Tibial nerve (tissue), 4 donors: ENCODE measurements at regions not wholly inside any gene's neighbourhood (a gene's known extent, or its start where the extent isn't known, plus 50 kb on each side); places are given as distances from the start of the nearest gene placed in this dataset.

Experiments used
- DNase-seq, 2 donors: peaks; one replicate each; pipeline ENCODE4 v3.0.0-alpha.2; 2019; ENCODE audit warnings: low spot score in 2 of 2
- H3K27ac ChIP-seq, 4 donors: fragments of 200-600 bp; sonication (generic) in 3 of 4; one replicate each; pipeline ENCODE4 v1.5.1; 2017 to 2019; ENCODE audit warnings: mild to moderate bottlenecking in 1 of 4
- H3K27me3 ChIP-seq, 2 donors: fragments of 200-600 bp; sonication (generic) in 1 of 2; one replicate each; pipeline versions ENCODE4 v1.5.1 to v1.6.0; 2017 to 2019
- H3K36me3 ChIP-seq, 3 donors: fragments of 200-600 bp; sonication (generic); one replicate each; pipeline ENCODE4 v1.5.1; 2018 to 2019
- H3K4me1 ChIP-seq, 4 donors: fragments of 200-600 bp; sonication (generic) in 3 of 4; one replicate each; pipeline ENCODE4 v1.5.1; 2017 to 2019
- H3K4me3 ChIP-seq, 4 donors: fragments of 200-600 bp; sonication (generic) in 3 of 4; one replicate each; pipeline ENCODE4 v1.5.1; 2017 to 2019; ENCODE audit warnings: mild to moderate bottlenecking in 1 of 4, moderate library complexity in 1 of 4
- H3K9me3 ChIP-seq, 4 donors: fragments of 200-600 bp; sonication (generic) in 3 of 4; one replicate each; pipeline ENCODE4 v1.5.1; 2017 to 2019
- EP300 ChIP-seq, 2 donors: sonication (generic); formaldehyde crosslinking; IDR thresholded peaks; one replicate each; pipeline ENCODE4 v1.6.1; 2017; ENCODE audit warnings: antibody characterized with exemption in 2 of 2, mild to moderate bottlenecking in 1 of 2
- POLR2A ChIP-seq, 2 donors: fragments of 450-650 bp; IDR thresholded peaks; one replicate each; pipeline ENCODE4 v1.6.1; 2017; ENCODE audit warnings: antibody characterized with exemption in 2 of 2, mild to moderate bottlenecking in 2 of 2, moderate library complexity in 2 of 2
- WGBS, 2 donors: methylation state at CpG; one replicate each; pipeline ENCODE4 v1.1.5; 2018; 5-methylcytosine and 5-hydroxymethylcytosine counted together
- TF ChIP-seq, protein P1 (sequence below), 5 experiments: fragments of 200-600 bp in 3 of 5; fragments of 450-650 bp in 2 of 5; sonication (generic) in 3 of 5; IDR thresholded peaks; one replicate each; pipeline ENCODE4 v1.5.1; 2016 to 2019; ENCODE audit warnings: antibody characterized with exemption in 5 of 5, mild to moderate bottlenecking in 3 of 5, moderate library complexity in 2 of 5

DNA sequence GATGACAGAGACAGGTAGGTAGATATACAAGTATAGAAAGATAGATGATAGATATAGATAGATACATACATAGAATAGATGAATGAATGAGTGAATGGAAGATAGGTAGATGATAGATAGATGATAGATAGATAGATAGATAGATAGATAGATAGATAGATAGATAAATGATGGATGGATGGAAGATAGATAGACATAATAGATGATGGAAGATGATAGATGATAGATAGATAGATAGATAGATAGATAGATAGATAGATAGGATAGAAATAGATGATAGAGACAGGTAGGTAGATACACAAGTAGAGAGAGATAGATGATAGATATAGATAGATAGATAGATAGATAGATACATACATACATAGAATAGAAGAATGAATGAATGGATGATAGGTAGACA is 510.1 kb upstream of the AUTS2 start:
- Histone ChIP-seq H3K4me3 (no peak overlapping the region), H3K4me1 (no peaks in the 10 kb centered on the region), H3K27ac (no peak overlapping the region), H3K36me3 (no peaks in the 10 kb centered on the region), H3K9me3 (peaks cover 0 to 4% (median 0%) of the 10 kb centered on the region in 4 donors), H3K27me3 (no peaks in the 10 kb centered on the region)
- DNase-seq, result no peak
- TF ChIP-seq POLR2A (IDR thresholded peaks at IDR 0.05) (no peak), EP300 (IDR thresholded peaks at IDR 0.05) (no peak)
- TF ChIP-seq, protein P1, sequence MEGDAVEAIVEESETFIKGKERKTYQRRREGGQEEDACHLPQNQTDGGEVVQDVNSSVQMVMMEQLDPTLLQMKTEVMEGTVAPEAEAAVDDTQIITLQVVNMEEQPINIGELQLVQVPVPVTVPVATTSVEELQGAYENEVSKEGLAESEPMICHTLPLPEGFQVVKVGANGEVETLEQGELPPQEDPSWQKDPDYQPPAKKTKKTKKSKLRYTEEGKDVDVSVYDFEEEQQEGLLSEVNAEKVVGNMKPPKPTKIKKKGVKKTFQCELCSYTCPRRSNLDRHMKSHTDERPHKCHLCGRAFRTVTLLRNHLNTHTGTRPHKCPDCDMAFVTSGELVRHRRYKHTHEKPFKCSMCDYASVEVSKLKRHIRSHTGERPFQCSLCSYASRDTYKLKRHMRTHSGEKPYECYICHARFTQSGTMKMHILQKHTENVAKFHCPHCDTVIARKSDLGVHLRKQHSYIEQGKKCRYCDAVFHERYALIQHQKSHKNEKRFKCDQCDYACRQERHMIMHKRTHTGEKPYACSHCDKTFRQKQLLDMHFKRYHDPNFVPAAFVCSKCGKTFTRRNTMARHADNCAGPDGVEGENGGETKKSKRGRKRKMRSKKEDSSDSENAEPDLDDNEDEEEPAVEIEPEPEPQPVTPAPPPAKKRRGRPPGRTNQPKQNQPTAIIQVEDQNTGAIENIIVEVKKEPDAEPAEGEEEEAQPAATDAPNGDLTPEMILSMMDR (IDR thresholded peaks at IDR 0.05), result no peak

DNA sequence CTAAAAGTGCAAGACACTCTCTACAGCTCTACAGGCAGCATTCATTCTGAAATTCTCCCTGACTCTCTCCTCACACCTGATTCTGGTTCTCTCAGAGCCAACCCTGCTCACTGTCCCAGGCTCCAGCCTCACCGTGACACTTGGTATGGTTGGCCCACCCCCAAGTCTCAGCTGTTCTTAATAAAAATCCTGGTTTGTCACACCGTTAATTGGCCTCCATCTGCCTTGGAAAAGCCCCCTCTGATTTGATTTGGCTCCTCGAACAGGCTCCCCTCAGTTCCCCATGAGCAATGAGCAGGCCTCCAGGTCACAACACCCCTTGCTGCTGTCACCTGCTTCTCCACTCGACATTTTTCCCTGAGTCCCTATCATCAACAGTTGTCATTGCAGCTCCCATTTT is 507.3 kb upstream of the AUTS2 start:
- Histone ChIP-seq H3K27me3 (no peaks in the 10 kb centered on the region), H3K4me1 (no peaks in the 10 kb centered on the region), H3K27ac (no peak overlapping the region), H3K36me3 (no peaks in the 10 kb centered on the region), H3K4me3 (no peak overlapping the region), H3K9me3 (peaks cover 0 to 19% (median 0%) of the 10 kb centered on the region in 4 donors)
- TF ChIP-seq POLR2A (IDR thresholded peaks at IDR 0.05) (no peak), EP300 (IDR thresholded peaks at IDR 0.05) (no peak)
- DNase-seq, result no peak
- WGBS, 2 donors, result 61 to 66% methylated on average over 4 of the region's 4 CpGs

DNA sequence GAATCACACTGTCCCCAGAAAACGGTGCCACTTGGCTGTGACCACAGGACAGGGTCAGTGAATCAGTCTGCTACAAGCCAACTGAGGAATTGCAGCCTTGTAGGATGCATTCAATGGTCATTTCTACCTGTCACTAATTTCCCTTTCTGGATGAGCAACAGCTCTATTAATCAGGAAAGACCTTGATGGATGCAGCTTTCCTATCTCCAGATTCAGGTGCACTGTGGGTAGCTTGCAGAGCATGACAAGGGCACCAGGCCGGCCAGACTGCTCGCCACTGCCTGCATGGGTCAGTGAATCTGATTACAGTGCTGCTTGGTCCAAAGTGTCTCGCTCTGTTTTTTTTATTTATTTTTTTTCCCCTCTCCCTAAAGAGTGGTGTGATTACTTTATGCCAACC is 506.8 kb upstream of the AUTS2 start:
- H3K4me3 ChIP-seq, result no peak overlapping the region
- H3K4me1 ChIP-seq, result no peaks in the 10 kb centered on the region
- H3K9me3 ChIP-seq, result peaks cover 0 to 19% (median 0%) of the 10 kb centered on the region in 4 donors
- no peaks in the 10 kb centered on the region for H3K27me3 ChIP-seq
- no peak for DNase-seq
- no peaks in the 10 kb centered on the region for H3K36me3 ChIP-seq
- no peak overlapping the region for H3K27ac ChIP-seq
- WGBS, 2 donors, result 77 to 87% methylated on average over 4 of the region's 4 CpGs
- TF ChIP-seq POLR2A (IDR thresholded peaks at IDR 0.05), result no peak

DNA sequence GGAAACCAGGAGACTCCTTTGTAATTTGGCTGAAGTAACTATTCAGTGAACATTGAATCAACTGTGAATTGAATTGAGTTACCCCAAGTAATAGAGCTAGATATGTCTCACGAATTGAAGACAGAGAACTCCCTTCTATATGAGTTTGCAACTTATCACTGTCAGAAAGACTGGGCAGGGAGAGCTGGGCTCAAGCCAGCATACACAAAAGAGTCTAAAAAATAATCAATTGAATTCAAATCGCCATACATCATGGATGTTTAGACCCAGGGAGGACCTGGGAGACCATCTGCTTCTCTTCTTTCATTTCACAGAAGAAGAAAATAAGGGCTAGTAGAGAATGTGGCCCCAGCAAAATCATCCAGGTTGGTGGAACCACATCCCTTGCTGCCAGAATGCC is 503.1 kb upstream of the AUTS2 start:
- TF ChIP-seq, protein P1 (IDR thresholded peaks at IDR 0.05), result no peak
- TF ChIP-seq EP300 (IDR thresholded peaks at IDR 0.05) (no peak), POLR2A (IDR thresholded peaks at IDR 0.05) (no peak)
- H3K4me1 ChIP-seq, result no peaks in the 10 kb centered on the region
- 32 to 34% methylated on average over 2 of the region's 2 CpGs for WGBS, 2 donors
- no peaks in the 10 kb centered on the region for H3K27me3 ChIP-seq
- H3K9me3 ChIP-seq, result peaks cover 0 to 19% (median 0%) of the 10 kb centered on the region in 4 donors
- no peak overlapping the region for H3K4me3 ChIP-seq
- no peak for DNase-seq
- H3K36me3 ChIP-seq, result no peaks in the 10 kb centered on the region
- H3K27ac ChIP-seq, result no peak overlapping the region

DNA sequence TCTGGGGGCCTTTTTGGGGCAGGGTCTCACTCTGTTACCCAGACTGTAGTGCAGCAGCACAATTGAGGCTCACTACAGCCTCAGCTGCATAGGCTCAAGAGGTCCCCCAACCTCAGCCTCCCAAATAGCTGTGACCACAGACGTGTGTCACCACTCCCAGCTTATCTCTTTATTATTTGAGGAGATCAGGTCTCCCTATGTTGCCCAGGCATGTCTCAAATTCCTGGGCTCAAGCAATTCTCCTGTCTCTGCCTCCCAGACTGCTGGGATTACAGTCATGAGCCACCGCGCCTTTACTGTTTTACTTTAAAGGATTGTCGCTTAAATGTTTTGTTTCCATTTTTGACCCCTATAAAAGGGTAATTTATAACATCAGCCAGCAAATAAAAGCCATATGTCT is 502.6 kb upstream of the AUTS2 start:
- Histone ChIP-seq H3K27me3 (no peaks in the 10 kb centered on the region), H3K4me3 (no peak overlapping the region), H3K27ac (no peak overlapping the region), H3K36me3 (no peaks in the 10 kb centered on the region), H3K9me3 (peaks cover 0 to 19% (median 0%) of the 10 kb centered on the region in 4 donors), H3K4me1 (no peaks in the 10 kb centered on the region)
- DNase-seq, result no peak
- TF ChIP-seq, protein P1 (IDR thresholded peaks at IDR 0.05), result no peak
- TF ChIP-seq POLR2A (IDR thresholded peaks at IDR 0.05) (no peak), EP300 (IDR thresholded peaks at IDR 0.05) (no peak)
- WGBS, 2 donors, result 67 to 78% methylated on average over 4 of the region's 4 CpGs

DNA sequence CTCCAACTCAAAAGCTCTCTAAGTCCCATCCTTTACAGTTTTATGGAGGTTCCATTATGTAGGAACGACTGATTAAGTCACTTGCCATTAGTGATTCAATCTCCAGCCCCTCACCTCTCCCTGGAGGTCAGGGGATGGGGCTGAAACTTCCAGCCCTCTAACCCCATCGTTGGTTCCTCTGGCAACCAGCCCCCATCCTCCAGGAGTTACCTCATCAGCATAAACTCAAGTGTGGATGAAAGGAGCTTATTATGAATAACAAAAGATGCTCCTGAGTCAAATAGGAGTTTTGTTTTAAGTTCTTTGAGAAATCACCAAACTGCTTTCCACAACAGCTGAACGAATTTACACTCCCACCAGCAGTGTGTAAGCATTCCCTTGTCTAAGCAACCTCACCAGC is 494.3 kb upstream of the AUTS2 start:
- no peak overlapping the region for H3K4me3 ChIP-seq
- 30 to 38% methylated on average over 3 of the region's 3 CpGs for WGBS, 2 donors

More for the DNA sequence above, 494.3 kb upstream of the AUTS2 start:
- DNase-seq, result no peak
- H3K9me3 ChIP-seq, result no peaks in the 10 kb centered on the region
- H3K36me3 ChIP-seq, result no peaks in the 10 kb centered on the region
- TF ChIP-seq EP300 (IDR thresholded peaks at IDR 0.05) (no peak), POLR2A (IDR thresholded peaks at IDR 0.05) (no peak)
- TF ChIP-seq, protein P1 (IDR thresholded peaks at IDR 0.05), result no peak
- no peak overlapping the region for H3K27ac ChIP-seq
- H3K27me3 ChIP-seq, result no peaks in the 10 kb centered on the region
- H3K4me1 ChIP-seq, result no peaks in the 10 kb centered on the region
